Peyer's patch (tissue), 4 donors: ENCODE measurements at regions not wholly inside any gene's neighbourhood (a gene's known extent, or its start where the extent isn't known, plus 50 kb on each side); places are given as distances from the start of the nearest gene placed in this dataset.

Source experiments
- DNase-seq, 3 donors: peaks; one replicate each; pipeline ENCODE4 v3.0.0-alpha.2; 2017 to 2019
- H3K27ac ChIP-seq, 4 donors: fragments of 200-600 bp; sonication (generic); one replicate each; pipeline ENCODE4 v1.5.1; 2016 to 2019
- H3K27me3 ChIP-seq, 2 donors: fragments of 200-600 bp; sonication (generic); one replicate each; pipeline ENCODE4 v1.5.1; 2019
- H3K36me3 ChIP-seq, 3 donors: fragments of 200-600 bp; sonication (generic); one replicate each; pipeline ENCODE4 v1.5.1; 2016 to 2019
- H3K4me1 ChIP-seq, 4 donors: fragments of 200-600 bp; sonication (generic); one replicate each; pipeline ENCODE4 v1.5.1; 2016 to 2019
- H3K4me3 ChIP-seq, 4 donors: fragments of 200-600 bp; sonication (generic); 1 replicate in 3 of 4; 2 replicates in 1 of 4; pipeline ENCODE4 v1.5.1; 2016 to 2019; ENCODE audit warnings: mild to moderate bottlenecking in 1 of 4
- H3K9me3 ChIP-seq, 4 donors: fragments of 200-600 bp; sonication (generic); one replicate each; pipeline ENCODE4 v1.5.1; 2016 to 2019; ENCODE audit warnings: mild to moderate bottlenecking in 1 of 4
- POLR2A ChIP-seq, 2 donors: fragments of 450-650 bp; IDR thresholded peaks; one replicate each; pipeline ENCODE4 v1.5.1; 2017; ENCODE audit warnings: antibody characterized with exemption in 2 of 2, mild to moderate bottlenecking in 2 of 2, moderate library complexity in 2 of 2
- TF ChIP-seq, protein P1 (sequence below), 6 experiments: fragments of 450-650 bp in 4 of 6; fragments of 200-600 bp in 2 of 6; sonication (generic) in 1 of 6; IDR thresholded peaks; one replicate each; pipeline ENCODE4 v1.5.1; 2017 to 2019; ENCODE audit warnings: antibody characterized with exemption in 6 of 6, mild to moderate bottlenecking in 3 of 6, moderate library complexity in 1 of 6

DNA sequence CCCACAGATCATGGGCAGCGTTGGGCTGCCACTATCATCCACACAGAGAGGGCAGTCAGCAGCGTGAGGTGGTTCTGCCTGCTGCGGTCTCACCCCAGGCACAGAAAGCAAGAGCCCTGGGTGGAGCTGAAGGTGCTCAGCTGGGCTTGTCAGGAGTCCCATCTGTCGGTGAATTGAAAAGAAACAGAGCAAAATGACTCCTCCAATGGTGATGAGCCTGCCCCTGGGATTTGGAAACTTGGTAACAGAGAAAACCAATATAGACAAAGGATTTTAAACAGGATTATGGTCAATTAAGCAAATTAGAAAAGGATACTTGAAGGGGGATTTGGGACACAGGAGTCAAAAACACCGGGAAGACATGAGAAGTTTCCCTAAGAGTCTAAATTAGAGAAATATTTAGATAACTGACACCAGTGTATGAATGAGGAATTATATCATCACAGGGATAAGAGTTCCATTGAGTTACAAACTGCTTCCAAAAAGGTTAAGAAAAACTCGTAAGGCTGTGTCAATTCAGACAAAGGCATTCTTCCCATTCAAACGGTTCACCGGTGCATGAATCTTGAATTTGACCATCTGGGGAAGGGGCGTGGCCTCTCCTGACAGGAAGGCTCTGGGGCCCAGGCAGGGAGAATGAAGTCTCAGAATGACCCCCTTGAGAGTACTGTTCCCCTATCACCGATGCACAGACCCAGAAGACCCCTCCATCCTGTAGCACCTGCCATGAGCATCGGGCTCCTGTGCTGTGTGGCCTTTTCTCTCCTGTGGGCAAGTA lies 70.0 kb upstream of the PRSS58 start:
- TF ChIP-seq, protein P1, sequence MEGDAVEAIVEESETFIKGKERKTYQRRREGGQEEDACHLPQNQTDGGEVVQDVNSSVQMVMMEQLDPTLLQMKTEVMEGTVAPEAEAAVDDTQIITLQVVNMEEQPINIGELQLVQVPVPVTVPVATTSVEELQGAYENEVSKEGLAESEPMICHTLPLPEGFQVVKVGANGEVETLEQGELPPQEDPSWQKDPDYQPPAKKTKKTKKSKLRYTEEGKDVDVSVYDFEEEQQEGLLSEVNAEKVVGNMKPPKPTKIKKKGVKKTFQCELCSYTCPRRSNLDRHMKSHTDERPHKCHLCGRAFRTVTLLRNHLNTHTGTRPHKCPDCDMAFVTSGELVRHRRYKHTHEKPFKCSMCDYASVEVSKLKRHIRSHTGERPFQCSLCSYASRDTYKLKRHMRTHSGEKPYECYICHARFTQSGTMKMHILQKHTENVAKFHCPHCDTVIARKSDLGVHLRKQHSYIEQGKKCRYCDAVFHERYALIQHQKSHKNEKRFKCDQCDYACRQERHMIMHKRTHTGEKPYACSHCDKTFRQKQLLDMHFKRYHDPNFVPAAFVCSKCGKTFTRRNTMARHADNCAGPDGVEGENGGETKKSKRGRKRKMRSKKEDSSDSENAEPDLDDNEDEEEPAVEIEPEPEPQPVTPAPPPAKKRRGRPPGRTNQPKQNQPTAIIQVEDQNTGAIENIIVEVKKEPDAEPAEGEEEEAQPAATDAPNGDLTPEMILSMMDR (IDR thresholded peaks at IDR 0.05) = no peak
- TF ChIP-seq POLR2A (IDR thresholded peaks at IDR 0.05) = no peak
- Histone ChIP-seq H3K4me1 (no peaks in the 10 kb centered on the region), H3K36me3 (no peaks in the 10 kb centered on the region), H3K9me3 (no peaks in the 10 kb centered on the region), H3K4me3 (no peak overlapping the region), H3K27me3 (no peaks in the 10 kb centered on the region), H3K27ac (no peak overlapping the region)
- no peak for DNase-seq

DNA sequence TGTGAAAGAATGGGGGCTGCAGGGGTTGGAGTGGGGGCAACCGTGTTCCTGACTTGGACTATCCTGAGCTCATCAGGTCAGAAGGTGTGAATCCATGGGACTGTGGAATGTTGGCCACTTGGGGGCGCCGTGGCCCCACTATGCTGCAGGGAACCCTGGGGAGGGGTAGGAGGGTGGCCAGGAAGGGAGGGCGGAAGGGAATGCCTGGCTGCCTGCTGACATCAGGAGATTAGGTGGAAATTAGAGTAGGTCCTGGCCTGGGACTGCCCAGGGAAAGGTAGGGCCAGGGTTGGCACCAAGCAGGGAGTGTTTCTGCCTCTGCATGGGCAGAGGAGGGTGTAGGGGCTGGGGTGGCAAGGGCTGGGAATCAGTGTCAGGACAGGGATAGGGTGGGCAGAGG lies 65.8 kb upstream of the PRSS58 start:
- no peaks in the 10 kb centered on the region for H3K4me1 ChIP-seq
- no peak for TF ChIP-seq POLR2A (IDR thresholded peaks at IDR 0.05)
- TF ChIP-seq, protein P1 (IDR thresholded peaks at IDR 0.05) = peak in 2 of 6 experiments; percentile 10 to 30
- H3K4me3 ChIP-seq = no peak overlapping the region
- H3K9me3 ChIP-seq = no peaks in the 10 kb centered on the region
- no peaks in the 10 kb centered on the region for H3K36me3 ChIP-seq
- H3K27me3 ChIP-seq = no peaks in the 10 kb centered on the region
- no peak overlapping the region for H3K27ac ChIP-seq
- DNase-seq = peak in 1 of 3 donors; percentile 58

DNA sequence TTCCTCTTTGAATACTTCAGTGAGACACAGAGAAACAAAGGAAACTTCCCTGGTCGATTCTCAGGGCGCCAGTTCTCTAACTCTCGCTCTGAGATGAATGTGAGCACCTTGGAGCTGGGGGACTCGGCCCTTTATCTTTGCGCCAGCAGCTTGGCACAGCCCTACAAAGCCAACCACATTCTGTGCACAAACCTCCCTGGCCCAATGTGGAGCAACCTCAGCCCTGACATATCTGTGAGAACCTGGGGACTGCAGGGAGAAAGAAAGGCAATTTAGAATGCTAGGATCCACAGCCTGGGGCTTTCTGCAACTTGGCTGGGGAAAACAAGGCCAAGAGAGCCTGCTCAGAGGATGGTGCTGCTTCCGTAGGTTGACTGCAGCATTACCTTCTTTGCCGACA lies 63.5 kb upstream of the PRSS58 start:
- no peak overlapping the region for H3K4me3 ChIP-seq
- no peak for TF ChIP-seq POLR2A (IDR thresholded peaks at IDR 0.05)
- TF ChIP-seq, protein P1 (IDR thresholded peaks at IDR 0.05) = no peak
- no peak overlapping the region for H3K27ac ChIP-seq
- H3K4me1 ChIP-seq = no peaks in the 10 kb centered on the region
- DNase-seq = no peak
- H3K9me3 ChIP-seq = no peaks in the 10 kb centered on the region
- H3K27me3 ChIP-seq = no peaks in the 10 kb centered on the region
- no peaks in the 10 kb centered on the region for H3K36me3 ChIP-seq

DNA sequence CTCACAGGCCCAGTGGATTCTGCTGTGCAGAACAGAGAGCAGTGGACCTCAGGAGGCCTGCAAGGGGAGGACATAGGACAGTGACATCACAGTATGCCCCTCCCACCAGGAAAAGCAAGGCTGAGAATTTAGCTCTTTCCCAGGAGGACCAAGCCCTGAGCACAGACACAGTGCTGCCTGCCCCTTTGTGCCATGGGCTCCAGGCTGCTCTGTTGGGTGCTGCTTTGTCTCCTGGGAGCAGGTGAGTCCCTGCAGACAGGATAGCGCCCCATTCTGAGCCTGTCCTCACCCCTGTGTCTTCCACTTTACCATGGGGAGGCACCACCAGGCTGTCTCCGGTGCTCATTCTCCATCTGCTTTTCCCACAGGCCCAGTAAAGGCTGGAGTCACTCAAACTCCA lies 63.0 kb upstream of the PRSS58 start:
- no peak for TF ChIP-seq POLR2A (IDR thresholded peaks at IDR 0.05)
- TF ChIP-seq, protein P1 (IDR thresholded peaks at IDR 0.05) = no peak
- no peaks in the 10 kb centered on the region for H3K9me3 ChIP-seq
- DNase-seq = no peak
- no peak overlapping the region for H3K27ac ChIP-seq
- H3K36me3 ChIP-seq = no peaks in the 10 kb centered on the region
- no peaks in the 10 kb centered on the region for H3K4me1 ChIP-seq
- H3K27me3 ChIP-seq = no peaks in the 10 kb centered on the region
- H3K4me3 ChIP-seq = no peak overlapping the region

DNA sequence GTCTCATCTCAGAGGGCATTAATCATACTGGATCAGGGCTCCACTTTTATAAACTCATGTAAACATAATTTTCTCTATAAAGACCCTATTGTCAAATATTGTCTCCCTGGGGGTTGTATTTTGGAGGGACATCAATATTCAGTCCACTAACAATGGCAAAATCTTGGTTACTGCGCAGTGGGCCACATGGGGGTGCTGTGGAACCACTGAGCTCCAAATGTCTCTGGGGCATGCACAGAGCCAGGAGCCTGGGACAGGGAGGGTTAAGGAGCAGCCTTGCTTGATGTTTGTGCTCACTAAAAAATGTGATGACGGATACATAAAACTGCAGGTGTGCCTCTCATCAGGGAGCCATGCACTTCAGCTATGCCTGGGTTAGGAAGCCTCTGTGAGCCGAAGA lies 62.1 kb upstream of the PRSS58 start:
- H3K27me3 ChIP-seq = no peaks in the 10 kb centered on the region
- H3K4me3 ChIP-seq = no peak overlapping the region
- no peak overlapping the region for H3K27ac ChIP-seq
- H3K36me3 ChIP-seq = no peaks in the 10 kb centered on the region
- no peaks in the 10 kb centered on the region for H3K4me1 ChIP-seq
- TF ChIP-seq, protein P1 (IDR thresholded peaks at IDR 0.05) = no peak
- TF ChIP-seq POLR2A (IDR thresholded peaks at IDR 0.05) = no peak
- no peaks in the 10 kb centered on the region for H3K9me3 ChIP-seq
- no peak for DNase-seq
